Spleen (tissue), 3 donors: ENCODE measurements at regions not wholly inside any gene's neighbourhood (a gene's known extent, or its start where the extent isn't known, plus 50 kb on each side); places are given as distances from the start of the nearest gene placed in this dataset.
"Not testable (repeated sequence)": the region's sequence is repeated elsewhere in the genome, so short reads cannot be mapped to it uniquely, and the experiment has no call there.

Experiments used
- POLR2A ChIP-seq, 3 donors: fragments of 450-650 bp; IDR thresholded peaks; one replicate each; pipeline ENCODE4 v1.5.1; 2017; ENCODE audit warnings: antibody characterized with exemption in 3 of 3, mild to moderate bottlenecking in 1 of 3
- POLR2AphosphoS5 ChIP-seq, 3 donors: sonication (generic); formaldehyde crosslinking; IDR thresholded peaks; one replicate each; pipeline ENCODE4 v1.5.1; 2017; ENCODE audit warnings: antibody characterized with exemption in 3 of 3

DNA sequence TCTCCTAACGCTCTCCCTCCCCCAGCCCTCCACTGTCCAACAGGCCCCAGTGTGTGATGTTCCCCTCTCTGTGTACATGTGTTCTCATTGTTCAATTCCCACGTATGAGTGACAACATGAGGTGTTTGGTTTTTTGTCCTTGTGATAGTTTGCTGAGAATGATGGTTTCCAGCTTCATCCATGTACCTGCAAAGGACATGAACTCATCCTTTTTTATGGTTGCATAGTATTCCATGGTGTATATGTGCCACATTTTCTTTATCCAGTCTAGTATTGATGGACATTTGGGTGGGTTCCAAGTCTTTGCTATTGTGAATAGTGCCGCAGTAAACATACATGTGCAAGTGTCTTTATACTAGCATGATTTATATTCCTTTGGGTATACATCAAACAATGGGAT is 347.4 kb downstream of the MAGEE1 start:
- not testable (repeated sequence) for TF ChIP-seq POLR2A, POLR2AphosphoS5 (IDR thresholded peaks at IDR 0.05)
